ENCODE measurements at regions not wholly inside any gene's neighbourhood (a gene's known extent, or its start where the extent isn't known, plus 50 kb on each side); places are given as distances from the start of the nearest gene placed in this dataset.
"Not testable (repeated sequence)": the region's sequence is repeated elsewhere in the genome, so short reads cannot be mapped to it uniquely, and the experiment has no call there.

GRCh38 chr14:66025779-66026178 is 460.4 kb upstream of the CCDC196 start:
- no peak for TF ChIP-seq CTCF (IDR thresholded peaks at IDR 0.05; ENCODE audit: low read depth, low read length)
- DNase-seq (ENCODE audit: extremely low read depth, low read depth), result no peak

DNA sequence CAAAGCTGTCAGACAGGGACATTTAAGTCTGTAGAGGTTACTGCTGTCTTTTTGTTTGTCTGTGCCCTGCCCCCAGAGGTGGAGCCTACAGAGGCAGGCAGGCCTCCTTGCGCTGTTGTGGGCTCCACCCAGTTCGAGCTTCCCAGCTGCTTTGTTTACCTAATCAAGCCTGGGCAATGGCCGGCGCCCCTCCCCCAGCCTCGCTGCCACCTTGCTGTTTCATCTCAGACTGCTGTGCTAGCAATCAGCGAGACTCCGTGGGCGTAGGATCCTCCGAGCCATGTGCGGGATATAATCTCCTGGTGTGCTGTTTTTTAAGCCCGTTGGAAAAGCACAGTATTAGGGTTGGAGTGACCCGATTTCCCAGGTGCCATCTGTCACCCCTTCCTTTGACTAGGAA is 454.2 kb upstream of the CCDC196 start:
- DNase-seq (ENCODE audit: extremely low read depth, low read depth), result not testable (repeated sequence)

DNA sequence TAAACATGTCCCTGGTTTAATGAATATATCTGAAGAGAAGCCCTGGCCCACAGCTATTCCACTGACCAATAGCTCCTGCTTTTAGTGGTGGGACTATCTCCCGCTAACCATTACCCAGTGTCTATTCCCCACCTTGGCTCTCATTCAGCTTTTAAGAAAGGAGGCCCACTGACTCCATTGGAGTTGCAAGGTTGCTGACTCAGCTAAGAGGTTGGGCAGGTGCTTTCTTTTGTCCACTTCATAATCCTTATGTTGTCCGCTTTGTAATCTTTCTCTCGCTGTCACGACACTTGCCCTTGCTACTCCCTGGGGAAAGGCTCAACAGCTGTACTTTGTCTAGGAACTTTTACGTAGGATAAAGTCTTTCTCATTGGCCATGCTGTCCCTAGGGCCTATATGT is 453.4 kb upstream of the CCDC196 start:
- no peak for DNase-seq (ENCODE audit: extremely low read depth, low read depth)
- no peak for TF ChIP-seq CTCF (IDR thresholded peaks at IDR 0.05; ENCODE audit: low read depth, low read length)

GRCh38 chr14:66036547-66036946 is 449.6 kb upstream of the CCDC196 start:
- no peak for TF ChIP-seq CTCF (IDR thresholded peaks at IDR 0.05; ENCODE audit: low read depth, low read length)
- DNase-seq (ENCODE audit: extremely low read depth, low read depth), result no peak

DNA sequence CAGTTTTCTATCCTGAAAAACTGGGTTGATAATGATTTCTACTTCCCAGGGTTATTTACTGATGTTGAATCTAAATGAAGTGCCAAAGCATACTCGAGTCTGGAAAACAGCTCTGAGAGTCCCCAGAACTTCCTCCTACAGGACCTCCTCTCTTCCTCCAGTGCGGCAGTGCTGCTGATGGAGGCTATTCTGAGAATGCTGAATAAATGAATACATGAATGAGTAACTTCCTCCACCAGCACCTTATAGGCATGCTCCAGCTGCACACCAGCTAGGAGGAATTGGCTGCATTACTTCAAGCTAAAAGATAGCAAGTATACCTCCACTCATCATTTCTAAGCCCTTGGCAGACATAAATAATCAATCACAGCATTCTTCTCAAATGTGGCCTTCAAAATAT is 448.8 kb upstream of the CCDC196 start:
- TF ChIP-seq CTCF (IDR thresholded peaks at IDR 0.05; ENCODE audit: low read depth, low read length), result no peak
- no peak for DNase-seq (ENCODE audit: extremely low read depth, low read depth)

DNA sequence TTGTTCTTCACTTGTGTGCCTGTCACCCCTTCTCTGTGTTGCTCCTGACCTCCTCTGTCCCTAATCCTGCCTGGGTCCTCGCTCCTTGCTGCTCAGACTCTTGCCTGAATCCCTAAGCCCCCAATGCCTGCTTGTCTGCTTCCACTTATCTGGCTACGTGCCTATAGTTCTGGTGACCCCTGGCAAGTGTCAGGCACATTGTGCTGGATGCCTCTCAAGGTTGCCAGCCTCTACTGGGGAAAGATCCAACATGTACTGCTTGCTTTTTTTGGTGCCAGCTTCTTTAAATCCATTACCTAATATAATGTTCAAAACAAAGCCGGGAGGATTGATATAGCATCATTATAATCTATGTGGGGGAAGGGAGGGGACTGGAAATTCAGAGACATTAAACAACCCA is 448.0 kb upstream of the CCDC196 start:
- DNase-seq (ENCODE audit: extremely low read depth, low read depth), result no peak
- TF ChIP-seq CTCF (IDR thresholded peaks at IDR 0.05; ENCODE audit: low read depth, low read length), result no peak

DNA sequence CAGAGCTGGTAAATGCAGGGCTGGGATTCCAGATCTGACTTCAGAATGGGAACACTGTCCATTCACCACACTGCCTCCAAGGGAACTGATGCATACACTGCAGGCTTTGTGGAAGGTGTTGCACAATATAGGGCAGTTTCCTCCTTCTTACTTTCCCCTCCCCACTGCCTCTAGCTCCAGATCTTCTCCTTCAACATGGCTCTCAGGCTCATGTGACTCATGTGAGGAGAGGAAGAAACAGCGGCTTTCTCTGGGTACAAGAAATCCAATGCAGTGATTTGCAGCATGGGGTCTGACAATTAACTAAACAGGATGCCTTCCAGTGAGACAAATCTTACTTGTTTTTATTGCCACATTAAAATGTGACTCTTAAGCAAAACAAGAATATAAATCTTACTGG is 447.6 kb upstream of the CCDC196 start:
- no peak for TF ChIP-seq CTCF (IDR thresholded peaks at IDR 0.05; ENCODE audit: low read depth, low read length)
- DNase-seq (ENCODE audit: extremely low read depth, low read depth), result no peak

- TF ChIP-seq CTCF (IDR thresholded peaks at IDR 0.05; ENCODE audit: low read depth, low read length), result no peak
- no peak for DNase-seq (ENCODE audit: extremely low read depth, low read depth)
Observed at GRCh38 chr14:66039495-66039894, 446.7 kb upstream of the CCDC196 start.

Data from AG09319 (cell line).